Trophoblast cell (in vitro differentiated cells and primary cell): ENCODE measurements at regions not wholly inside any gene's neighbourhood (a gene's known extent, or its start where the extent isn't known, plus 50 kb on each side); places are given as distances from the start of the nearest gene placed in this dataset.
A peak's percentile ranks its signal among the peaks of the same experiment; 100 is the strongest.

ENCODE experiments used
- DNase-seq, 2 donors: peaks; one replicate each; pipeline ENCODE4 v3.0.0-alpha.2; 2016
- H2AFZ ChIP-seq: 2 replicates; pipeline ENCODE4 v1.6.1; 2013; ENCODE audit warnings: low read length, moderate library complexity, mild to moderate bottlenecking; ENCODE audit not compliant: insufficient read depth, poor library complexity
- H2AK5ac ChIP-seq: 2 replicates; pipeline ENCODE4 v1.6.1; 2013; ENCODE audit warnings: mild to moderate bottlenecking, low read length
- H2BK120ac ChIP-seq: 2 replicates; pipeline ENCODE4 v1.6.1; 2013; ENCODE audit warnings: low read length, mild to moderate bottlenecking, moderate library complexity; ENCODE audit not compliant: insufficient read depth, poor library complexity
- H2BK12ac ChIP-seq: 2 replicates; pipeline ENCODE4 v1.6.1; 2013; ENCODE audit warnings: mild to moderate bottlenecking, low read length, moderate library complexity
- H2BK5ac ChIP-seq: 2 replicates; pipeline ENCODE4 v1.6.1; 2013; ENCODE audit warnings: low read length, low read depth, moderate library complexity, mild to moderate bottlenecking; ENCODE audit not compliant: poor library complexity
- H3K14ac ChIP-seq: 2 replicates; pipeline ENCODE4 v1.6.1; 2013; ENCODE audit warnings: mild to moderate bottlenecking, low read length
- H3K18ac ChIP-seq: 2 replicates; pipeline ENCODE4 v1.6.1; 2013; ENCODE audit warnings: mild to moderate bottlenecking, low read length
- H3K23ac ChIP-seq: 2 replicates; pipeline ENCODE4 v1.6.1; 2013; ENCODE audit warnings: low read length
- H3K27ac ChIP-seq: 2 replicates; pipeline ENCODE4 v1.5.1; 2013; ENCODE audit warnings: low read depth, mild to moderate bottlenecking, inconsistent platforms, low read length, moderate library complexity
- H3K27me3 ChIP-seq: 2 replicates; pipeline ENCODE4 v1.6.1; 2013; ENCODE audit warnings: inconsistent platforms, mild to moderate bottlenecking, low read length, moderate library complexity; ENCODE audit not compliant: insufficient read depth
- H3K36me3 ChIP-seq, 2 experiments: 1 replicate in 1 of 2; 2 replicates in 1 of 2; pipeline ENCODE4 v1.6.1; 2013; ENCODE audit warnings: low read length in 2 of 2, mild to moderate bottlenecking in 2 of 2, moderate library complexity in 1 of 2; ENCODE audit not compliant: insufficient read depth in 2 of 2, control insufficient read depth in 1 of 2
- H3K4ac ChIP-seq: 2 replicates; pipeline ENCODE4 v1.6.1; 2013; ENCODE audit warnings: low read depth, mild to moderate bottlenecking, low read length, moderate library complexity
- H3K4me1 ChIP-seq, 2 experiments: 1 replicate in 1 of 2; 2 replicates in 1 of 2; pipeline ENCODE4 v1.6.1; 2013; ENCODE audit warnings: low read length in 2 of 2, mild to moderate bottlenecking in 2 of 2, moderate library complexity in 1 of 2; ENCODE audit not compliant: insufficient read depth in 2 of 2, control insufficient read depth in 1 of 2
- H3K4me2 ChIP-seq: 2 replicates; pipeline ENCODE4 v1.6.1; 2013; ENCODE audit warnings: inconsistent platforms, mild to moderate bottlenecking, low read length, moderate library complexity
- H3K4me3 ChIP-seq: 2 replicates; pipeline ENCODE4 v1.5.1; 2013; ENCODE audit warnings: mild to moderate bottlenecking, low read depth, low read length, inconsistent platforms
- H3K79me1 ChIP-seq: one replicate; pipeline ENCODE4 v1.6.1; 2013; ENCODE audit warnings: low read length
- H3K79me2 ChIP-seq: 2 replicates; pipeline ENCODE4 v1.6.1; 2013; ENCODE audit warnings: low read length, mild to moderate bottlenecking; ENCODE audit not compliant: control insufficient read depth, insufficient read depth, poor library complexity
- H3K9ac ChIP-seq: 2 replicates; pipeline ENCODE4 v1.6.1; 2013; ENCODE audit warnings: mild to moderate bottlenecking, low read length
- H3K9me3 ChIP-seq: 2 replicates; pipeline ENCODE4 v1.6.1; 2013; ENCODE audit warnings: low read depth, mild to moderate bottlenecking, control low read depth, inconsistent platforms, low read length; ENCODE audit not compliant: insufficient read depth
- H4K12ac ChIP-seq: 2 replicates; pipeline ENCODE4 v1.6.1; 2013; ENCODE audit warnings: low read depth, mild to moderate bottlenecking, low read length, moderate library complexity
- H4K8ac ChIP-seq: 2 replicates; pipeline ENCODE4 v1.6.1; 2013; ENCODE audit warnings: low read depth, mild to moderate bottlenecking, low read length, moderate library complexity
- H4K91ac ChIP-seq: one replicate; pipeline ENCODE4 v1.6.1; 2013; ENCODE audit warnings: low read depth, mild to moderate bottlenecking, low read length, moderate library complexity
- WGBS: extraction: QIAGEN DNeasy Blood & Tissue Kit; methylation state at CpG from one replicate; pipeline ENCODE4 v1.1.7; 2013; ENCODE audit warnings: missing lambda C conversion rate; ENCODE audit not compliant: insufficient read length, insufficient coverage; ENCODE audit errors: extremely low coverage; 5-methylcytosine and 5-hydroxymethylcytosine counted together

GRCh38 chr22:44577391-44578109 lies 79.5 kb upstream of the RTL6 start:
- Histone ChIP-seq H3K27me3 (no peaks in the 10 kb centered on the region), H3K23ac (no peak overlapping the region), H2AFZ (no peak overlapping the region), H4K12ac (no peak overlapping the region), H2BK12ac (no peak overlapping the region), H4K91ac (no peak overlapping the region), H3K79me2 (no peaks in the 10 kb centered on the region), H2BK120ac (no peak overlapping the region), H2BK5ac (no peak overlapping the region), H3K36me3 (no peaks in the 10 kb centered on the region), H4K8ac (no peak overlapping the region), H3K4me1 (no peaks in the 10 kb centered on the region), H3K14ac (no peak overlapping the region), H2AK5ac (no peak overlapping the region), H3K9ac (no peak overlapping the region), H3K18ac (no peak overlapping the region), H3K4ac (no peak overlapping the region), H3K27ac (no peak overlapping the region), H3K4me3 (peak overlapping the region; percentile 8), H3K9me3 (peaks cover 2% of the 10 kb centered on the region), H3K4me2 (no peak overlapping the region), H3K79me1 (no peaks in the 10 kb centered on the region)
- DNase-seq, result no peak
- WGBS, result no CpG with 5 or more reads among the region's 26 CpGs

GRCh38 chr22:44576311-44577260 lies 78.6 kb upstream of the RTL6 start:
- Histone ChIP-seq H4K91ac (no peak overlapping the region), H4K8ac (no peak overlapping the region), H3K9me3 (peaks cover 2% of the 10 kb centered on the region), H3K4me1 (no peaks in the 10 kb centered on the region), H3K23ac (no peak overlapping the region), H3K27me3 (no peaks in the 10 kb centered on the region), H3K79me1 (no peaks in the 10 kb centered on the region), H2AFZ (no peak overlapping the region), H3K27ac (no peak overlapping the region), H2BK12ac (no peak overlapping the region), H3K36me3 (no peaks in the 10 kb centered on the region), H3K9ac (no peak overlapping the region), H3K4me3 (no peak overlapping the region), H4K12ac (no peak overlapping the region), H2BK120ac (no peak overlapping the region), H3K79me2 (no peaks in the 10 kb centered on the region), H3K4ac (no peak overlapping the region), H3K4me2 (no peak overlapping the region), H2AK5ac (no peak overlapping the region), H3K14ac (no peak overlapping the region), H3K18ac (no peak overlapping the region), H2BK5ac (no peak overlapping the region)
- WGBS, result no CpG with 5 or more reads among the region's 15 CpGs
- no peak for DNase-seq

- Histone ChIP-seq H2BK120ac (no peak overlapping the region), H4K91ac (no peak overlapping the region), H3K4me1 (no peaks in the 10 kb centered on the region), H3K14ac (no peak overlapping the region), H3K4me2 (no peak overlapping the region), H4K8ac (no peak overlapping the region), H4K12ac (no peak overlapping the region), H2AFZ (no peak overlapping the region), H3K4me3 (no peak overlapping the region), H3K23ac (no peak overlapping the region), H3K18ac (no peak overlapping the region), H3K27me3 (no peaks in the 10 kb centered on the region), H3K9me3 (peaks cover 5% of the 10 kb centered on the region), H3K4ac (no peak overlapping the region), H2AK5ac (no peak overlapping the region), H3K79me1 (no peaks in the 10 kb centered on the region), H2BK12ac (no peak overlapping the region), H3K36me3 (no peaks in the 10 kb centered on the region), H2BK5ac (no peak overlapping the region), H3K27ac (no peak overlapping the region), H3K79me2 (no peaks in the 10 kb centered on the region), H3K9ac (no peak overlapping the region)
- DNase-seq, result no peak
- no CpG with 5 or more reads among the region's 7 CpGs for WGBS
These were observed 77.6 kb upstream of the RTL6 start for GRCh38 chr22:44575381-44576268.

- Histone ChIP-seq H2AK5ac (no peak overlapping the region), H2BK5ac (no peak overlapping the region), H3K36me3 (no peaks in the 10 kb centered on the region), H3K18ac (no peak overlapping the region), H3K4me1 (no peaks in the 10 kb centered on the region), H2BK12ac (no peak overlapping the region), H3K79me1 (no peaks in the 10 kb centered on the region), H2BK120ac (no peak overlapping the region), H3K4ac (no peak overlapping the region), H4K12ac (no peak overlapping the region), H3K14ac (no peak overlapping the region), H3K4me3 (no peak overlapping the region), H4K8ac (no peak overlapping the region), H3K9ac (no peak overlapping the region), H4K91ac (no peak overlapping the region), H3K27me3 (no peaks in the 10 kb centered on the region), H3K23ac (no peak overlapping the region), H2AFZ (no peak overlapping the region), H3K27ac (no peak overlapping the region), H3K79me2 (no peaks in the 10 kb centered on the region), H3K9me3 (peaks cover 8% of the 10 kb centered on the region), H3K4me2 (no peak overlapping the region)
- DNase-seq, result no peak
- no CpG with 5 or more reads among the region's 17 CpGs for WGBS
These were observed 76.8 kb upstream of the RTL6 start for GRCh38 chr22:44574640-44575380.
